ENCODE measurements at regions not wholly inside any gene's neighbourhood (a gene's known extent, or its start where the extent isn't known, plus 50 kb on each side); places are given as distances from the start of the nearest gene placed in this dataset.
A peak's percentile ranks its signal among the peaks of the same experiment; 100 is the strongest.

DNA sequence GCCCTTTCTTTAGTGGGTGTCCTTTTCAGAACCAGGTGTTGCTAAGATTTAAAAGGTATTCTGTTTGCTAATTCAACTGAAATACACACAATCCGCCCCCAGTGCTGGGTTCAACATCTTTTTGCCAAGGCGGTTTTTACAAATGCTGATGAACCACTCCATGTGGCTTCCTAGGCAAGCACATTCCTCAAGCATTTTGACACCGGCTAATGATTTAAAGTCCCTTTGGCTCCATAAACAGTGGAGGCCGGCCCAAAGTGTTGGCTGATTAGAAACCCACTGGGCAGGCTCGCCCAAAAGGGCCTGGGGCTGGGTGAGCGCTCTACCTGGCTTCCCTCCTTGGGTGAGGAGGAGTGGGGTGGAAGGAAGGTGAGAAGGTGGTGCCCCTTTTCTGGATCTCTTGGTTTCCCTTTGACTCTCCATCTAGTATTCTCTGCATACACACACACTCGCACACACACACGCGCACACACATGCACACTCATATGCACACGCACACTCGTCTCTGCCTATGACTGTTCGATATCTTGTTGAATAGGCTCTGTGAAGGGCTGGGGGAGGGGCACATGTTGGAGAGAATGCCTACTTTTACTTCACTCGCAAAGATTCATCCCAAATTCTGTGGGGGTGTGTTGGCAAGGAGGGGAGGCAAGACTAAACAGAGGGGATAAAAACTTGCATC, 66.7 kb upstream of the ARMC2 start:
- Histone ChIP-seq H3K9me3 (ENCODE audit: control insufficient read depth, insufficient read depth, low read length) (no peaks in the 10 kb centered on the region), H3K4me3 (ENCODE audit: low read depth, low read length) (peak overlapping the region; percentile 70), H3K36me3 (ENCODE audit: control insufficient read depth, insufficient read depth, low read length) (no peaks in the 10 kb centered on the region), H3K27me3 (ENCODE audit: control insufficient read depth, insufficient read depth, low read length) (peaks cover 9% of the 10 kb centered on the region), H3K27ac (ENCODE audit: low read depth, low read length) (peak overlapping the region; percentile 80), H3K4me1 (ENCODE audit: control insufficient read depth, insufficient read depth, low read length) (peaks cover 33% of the 10 kb centered on the region), H3K9ac (ENCODE audit: low read depth, low read length) (peak overlapping the region; percentile 57; the same call in 1 of the 2 replicates)

DNA sequence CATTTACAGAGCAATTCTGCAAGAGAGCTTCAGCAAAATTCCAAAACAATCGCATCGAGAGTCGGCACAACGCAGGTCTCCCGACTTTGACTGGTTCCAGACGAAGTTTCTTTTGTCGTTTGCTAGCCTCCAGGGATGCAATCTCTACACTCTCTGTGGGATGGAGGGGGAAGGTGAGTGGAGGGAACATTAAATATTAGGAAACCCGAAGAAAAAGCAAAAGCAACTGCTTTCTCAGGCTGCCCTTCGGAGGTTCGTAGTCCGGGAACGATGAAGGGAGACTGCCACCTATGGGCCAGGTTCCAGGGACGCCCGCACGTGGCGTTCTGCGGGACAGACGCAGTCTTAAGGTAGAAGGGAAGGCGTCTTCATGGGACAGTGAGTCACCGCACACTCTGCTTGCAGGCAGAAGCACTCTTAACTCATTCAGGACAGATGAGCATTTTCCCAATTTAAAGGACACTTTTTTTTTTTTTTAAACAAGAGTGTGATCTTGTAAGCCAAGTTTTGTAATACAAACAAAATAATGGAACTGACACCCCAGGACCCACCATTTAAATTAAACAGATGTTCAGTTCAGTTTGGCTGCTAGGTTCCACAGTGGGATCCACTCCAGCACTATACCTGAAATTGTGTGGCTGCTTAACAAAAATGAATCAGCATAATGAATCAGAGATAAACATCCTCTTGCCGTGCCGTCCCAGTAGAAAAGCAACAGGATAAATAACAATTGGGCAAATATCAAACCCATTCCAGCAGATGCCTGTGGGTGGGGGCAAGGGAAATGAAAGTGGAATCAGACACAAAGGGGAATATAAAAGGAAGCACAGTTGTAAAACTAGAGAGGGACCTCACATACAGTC, 65.8 kb upstream of the ARMC2 start:
- Histone ChIP-seq H3K4me1 (ENCODE audit: control insufficient read depth, insufficient read depth, low read length) (peaks cover 33% of the 10 kb centered on the region), H3K9ac (ENCODE audit: low read depth, low read length) (peak overlapping the region; percentile 57), H3K4me3 (ENCODE audit: low read depth, low read length) (peak overlapping the region; percentile 70), H3K27me3 (ENCODE audit: control insufficient read depth, insufficient read depth, low read length) (peaks cover 9% of the 10 kb centered on the region), H3K9me3 (ENCODE audit: control insufficient read depth, insufficient read depth, low read length) (no peaks in the 10 kb centered on the region), H3K27ac (ENCODE audit: low read depth, low read length) (no peak overlapping the region), H3K36me3 (ENCODE audit: control insufficient read depth, insufficient read depth, low read length) (no peaks in the 10 kb centered on the region)

DNA sequence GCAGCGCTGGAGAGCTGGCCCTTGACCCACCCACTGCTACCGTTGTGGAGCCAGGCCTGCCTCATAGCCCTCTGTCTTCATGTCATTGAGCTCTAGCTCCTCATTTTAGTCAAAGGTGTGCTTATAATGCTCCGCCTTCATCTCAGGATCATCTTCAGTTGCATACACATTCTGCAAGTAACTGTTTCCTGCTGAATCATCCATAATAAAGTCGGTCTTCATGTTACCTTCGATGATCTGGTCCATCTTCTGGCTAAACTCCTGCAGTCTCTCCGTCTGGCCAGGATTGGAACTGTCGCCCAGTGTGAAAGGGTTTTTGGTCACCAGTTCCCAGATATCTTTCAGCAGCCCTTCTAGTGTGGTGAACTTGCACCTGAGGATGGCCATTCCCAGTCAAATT, 62.6 kb upstream of the ARMC2 start:
- no peak overlapping the region for H3K4me3 ChIP-seq (ENCODE audit: low read depth, low read length)
- peaks cover 16% of the 10 kb centered on the region for H3K4me1 ChIP-seq (ENCODE audit: control insufficient read depth, insufficient read depth, low read length)
- no peaks in the 10 kb centered on the region for H3K36me3 ChIP-seq (ENCODE audit: control insufficient read depth, insufficient read depth, low read length)
- no peak overlapping the region for H3K9ac ChIP-seq (ENCODE audit: low read depth, low read length)
- no peak overlapping the region for H3K27ac ChIP-seq (ENCODE audit: low read depth, low read length)
- H3K27me3 ChIP-seq (ENCODE audit: control insufficient read depth, insufficient read depth, low read length), result peaks cover 9% of the 10 kb centered on the region
- H3K9me3 ChIP-seq (ENCODE audit: control insufficient read depth, insufficient read depth, low read length), result no peaks in the 10 kb centered on the region

DNA sequence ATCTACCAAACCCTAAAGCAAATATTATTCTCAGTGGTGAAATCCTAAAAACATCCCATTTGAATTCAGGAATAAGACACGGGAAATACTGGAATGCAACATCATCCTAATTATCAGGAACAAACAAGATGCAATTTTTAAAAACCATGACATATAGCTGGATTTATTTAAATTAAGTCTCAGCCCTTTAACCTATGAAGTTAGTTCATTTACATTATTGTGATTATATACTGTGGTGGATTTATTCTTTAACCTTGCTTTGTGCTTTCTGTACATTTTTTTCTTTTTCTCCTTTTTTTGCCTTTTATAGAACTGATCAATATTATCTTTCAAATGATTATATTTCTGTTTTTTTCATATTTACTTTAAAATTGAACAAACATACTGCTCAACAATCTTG, 59.8 kb upstream of the ARMC2 start:
- H3K27me3 ChIP-seq (ENCODE audit: control insufficient read depth, insufficient read depth, low read length), result no peaks in the 10 kb centered on the region
- no peaks in the 10 kb centered on the region for H3K4me1 ChIP-seq (ENCODE audit: control insufficient read depth, insufficient read depth, low read length)
- no peak overlapping the region for H3K4me3 ChIP-seq (ENCODE audit: low read depth, low read length)
- no peak overlapping the region for H3K27ac ChIP-seq (ENCODE audit: low read depth, low read length)
- H3K36me3 ChIP-seq (ENCODE audit: control insufficient read depth, insufficient read depth, low read length), result no peaks in the 10 kb centered on the region
- H3K9me3 ChIP-seq (ENCODE audit: control insufficient read depth, insufficient read depth, low read length), result no peaks in the 10 kb centered on the region
- no peak overlapping the region for H3K9ac ChIP-seq (ENCODE audit: low read depth, low read length)

DNA sequence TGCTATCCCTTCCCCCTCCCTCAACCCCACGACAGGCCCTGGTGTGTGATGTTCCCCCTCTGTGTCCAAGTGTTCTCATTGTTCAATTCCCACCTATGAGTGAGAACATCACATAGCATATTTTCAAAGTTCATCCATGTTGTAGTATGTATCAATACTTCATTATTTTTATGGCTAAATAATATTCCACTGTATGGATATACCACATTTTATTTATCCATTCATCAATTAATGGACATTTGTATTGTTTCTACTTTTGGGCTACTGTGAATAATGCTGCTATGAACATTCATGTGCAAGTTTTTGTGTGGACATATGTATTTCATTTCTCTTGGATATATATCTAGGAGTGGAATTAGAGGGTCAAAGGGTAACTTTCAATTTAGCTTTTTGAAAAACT, 58.7 kb upstream of the ARMC2 start:
- no peaks in the 10 kb centered on the region for H3K4me1 ChIP-seq (ENCODE audit: control insufficient read depth, insufficient read depth, low read length)
- H3K4me3 ChIP-seq (ENCODE audit: low read depth, low read length), result no peak overlapping the region
- no peak overlapping the region for H3K9ac ChIP-seq (ENCODE audit: low read depth, low read length)
- H3K27me3 ChIP-seq (ENCODE audit: control insufficient read depth, insufficient read depth, low read length), result no peaks in the 10 kb centered on the region
- H3K9me3 ChIP-seq (ENCODE audit: control insufficient read depth, insufficient read depth, low read length), result no peaks in the 10 kb centered on the region
- H3K36me3 ChIP-seq (ENCODE audit: control insufficient read depth, insufficient read depth, low read length), result no peaks in the 10 kb centered on the region
- no peak overlapping the region for H3K27ac ChIP-seq (ENCODE audit: low read depth, low read length)

DNA sequence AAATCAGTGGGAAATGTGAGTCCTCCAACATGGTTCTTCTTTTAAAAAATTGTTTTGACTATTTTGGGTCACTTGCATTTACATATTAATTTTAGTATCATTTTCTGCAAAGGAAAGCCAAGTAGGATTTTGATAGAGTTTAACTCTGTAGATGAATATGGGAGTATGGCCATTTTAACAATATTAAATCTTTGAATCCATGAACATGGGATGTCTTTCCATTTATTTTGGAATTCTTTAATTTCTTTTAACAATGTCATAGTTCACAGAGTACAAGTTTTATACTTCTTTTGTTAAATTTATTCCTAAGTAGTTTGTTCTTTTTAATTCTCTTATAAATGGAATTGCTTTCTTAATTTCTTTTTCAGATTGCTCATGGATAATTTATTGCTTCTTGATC, 56.5 kb upstream of the ARMC2 start:
- H3K27ac ChIP-seq (ENCODE audit: low read depth, low read length), result no peak overlapping the region
- H3K9ac ChIP-seq (ENCODE audit: low read depth, low read length), result no peak overlapping the region
- H3K4me1 ChIP-seq (ENCODE audit: control insufficient read depth, insufficient read depth, low read length), result no peaks in the 10 kb centered on the region
- H3K36me3 ChIP-seq (ENCODE audit: control insufficient read depth, insufficient read depth, low read length), result no peaks in the 10 kb centered on the region
- H3K9me3 ChIP-seq (ENCODE audit: control insufficient read depth, insufficient read depth, low read length), result no peaks in the 10 kb centered on the region
- no peaks in the 10 kb centered on the region; the same call in 1 of the 2 replicates for H3K27me3 ChIP-seq (ENCODE audit: control insufficient read depth, insufficient read depth, low read length)
- no peak overlapping the region for H3K4me3 ChIP-seq (ENCODE audit: low read depth, low read length)

DNA sequence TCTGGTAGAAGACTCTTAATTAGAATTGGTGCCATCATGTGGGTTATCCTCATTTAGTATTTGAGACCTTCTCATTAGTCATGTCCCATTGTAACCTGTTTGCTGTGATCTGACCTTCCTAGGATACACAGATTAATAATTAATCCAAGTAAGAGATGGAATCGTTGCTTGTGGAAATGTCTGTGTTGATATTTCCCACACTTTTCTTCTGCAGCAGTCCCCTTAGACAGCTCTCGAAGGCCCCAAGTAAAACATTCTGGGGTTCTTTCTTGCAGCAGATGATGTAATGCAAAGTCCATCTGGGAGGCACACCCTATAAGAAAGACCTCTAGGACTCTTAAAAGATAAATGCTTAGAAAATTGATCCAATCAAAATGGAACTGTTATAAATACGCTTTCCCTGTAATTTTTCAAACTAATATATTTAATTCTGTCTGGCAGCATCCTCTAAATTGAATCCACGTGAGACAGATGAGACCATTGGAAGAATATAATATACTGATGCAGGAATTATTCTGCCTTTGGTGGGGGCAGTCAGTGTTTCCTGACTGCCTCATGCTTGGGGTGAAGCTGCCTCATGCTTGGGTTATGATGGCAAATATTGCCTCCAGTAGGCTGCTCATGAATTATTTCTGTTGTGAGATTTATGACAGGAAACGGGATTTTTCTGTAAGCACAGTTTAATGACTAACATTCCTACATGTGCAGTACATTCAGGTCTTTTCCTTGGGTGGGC, 54.5 kb upstream of the ARMC2 start:
- no peak overlapping the region for H3K9ac ChIP-seq (ENCODE audit: low read depth, low read length)
- no peak overlapping the region for H3K27ac ChIP-seq (ENCODE audit: low read depth, low read length)
- no peaks in the 10 kb centered on the region; the same call in 1 of the 2 replicates for H3K27me3 ChIP-seq (ENCODE audit: control insufficient read depth, insufficient read depth, low read length)
- no peaks in the 10 kb centered on the region; the same call in 1 of the 2 replicates for H3K4me1 ChIP-seq (ENCODE audit: control insufficient read depth, insufficient read depth, low read length)
- no peak overlapping the region for H3K4me3 ChIP-seq (ENCODE audit: low read depth, low read length)
- no peaks in the 10 kb centered on the region for H3K9me3 ChIP-seq (ENCODE audit: control insufficient read depth, insufficient read depth, low read length)
- no peaks in the 10 kb centered on the region for H3K36me3 ChIP-seq (ENCODE audit: control insufficient read depth, insufficient read depth, low read length)

DNA sequence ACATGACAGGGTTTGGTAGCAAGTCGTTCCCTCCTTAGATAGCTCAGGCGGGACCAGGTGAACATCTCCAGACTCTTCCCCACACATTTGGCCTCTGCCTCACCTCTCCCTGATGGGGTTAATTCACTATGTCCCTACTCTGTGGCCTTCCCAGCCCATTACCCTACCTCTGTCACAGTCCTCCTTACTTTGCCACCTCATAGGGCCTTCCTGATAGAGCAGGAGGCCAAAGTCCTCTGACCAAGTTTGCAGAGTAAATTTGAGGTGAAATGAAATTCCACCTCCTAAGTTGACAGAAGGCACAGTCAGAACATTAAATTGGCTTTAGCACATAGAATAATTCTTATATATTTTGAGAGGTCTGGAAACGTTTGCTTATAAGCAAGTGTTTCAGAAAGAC, 53.1 kb upstream of the ARMC2 start:
- no peak overlapping the region for H3K27ac ChIP-seq (ENCODE audit: low read depth, low read length)

DNA sequence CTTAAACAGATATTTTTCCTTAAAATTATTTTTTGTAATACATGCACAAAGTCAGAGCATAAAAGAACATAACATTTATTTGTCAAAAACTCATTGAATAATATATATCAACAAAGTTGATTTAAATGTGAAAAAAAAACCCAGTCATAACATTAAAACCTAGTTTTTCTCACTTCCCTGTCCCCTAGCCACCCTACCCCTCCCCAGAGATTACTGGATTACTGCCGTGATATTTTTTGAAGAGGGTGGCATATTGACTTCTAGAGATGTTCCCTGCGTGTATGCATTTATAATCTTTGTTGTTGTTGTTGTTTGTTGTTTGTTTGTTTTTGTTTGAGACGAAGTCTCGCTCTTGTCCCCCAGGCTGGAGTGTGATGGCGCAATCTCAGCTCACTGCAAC, 52.4 kb upstream of the ARMC2 start:
- H3K36me3 ChIP-seq (ENCODE audit: control insufficient read depth, insufficient read depth, low read length), result no peaks in the 10 kb centered on the region
- no peaks in the 10 kb centered on the region; the same call in 1 of the 2 replicates for H3K4me1 ChIP-seq (ENCODE audit: control insufficient read depth, insufficient read depth, low read length)
- no peak overlapping the region for H3K4me3 ChIP-seq (ENCODE audit: low read depth, low read length)
- no peak overlapping the region for H3K27ac ChIP-seq (ENCODE audit: low read depth, low read length)
- no peak overlapping the region for H3K9ac ChIP-seq (ENCODE audit: low read depth, low read length)
- H3K9me3 ChIP-seq (ENCODE audit: control insufficient read depth, insufficient read depth, low read length), result no peaks in the 10 kb centered on the region
- H3K27me3 ChIP-seq (ENCODE audit: control insufficient read depth, insufficient read depth, low read length), result no peaks in the 10 kb centered on the region; the same call in 1 of the 2 replicates

More for the DNA sequence above, 53.1 kb upstream of the ARMC2 start:
- H3K4me3 ChIP-seq (ENCODE audit: low read depth, low read length), result no peak overlapping the region
- H3K9me3 ChIP-seq (ENCODE audit: control insufficient read depth, insufficient read depth, low read length), result no peaks in the 10 kb centered on the region
- H3K9ac ChIP-seq (ENCODE audit: low read depth, low read length), result no peak overlapping the region
- no peaks in the 10 kb centered on the region for H3K36me3 ChIP-seq (ENCODE audit: control insufficient read depth, insufficient read depth, low read length)
- no peaks in the 10 kb centered on the region; the same call in 1 of the 2 replicates for H3K27me3 ChIP-seq (ENCODE audit: control insufficient read depth, insufficient read depth, low read length)
- no peaks in the 10 kb centered on the region; the same call in 1 of the 2 replicates for H3K4me1 ChIP-seq (ENCODE audit: control insufficient read depth, insufficient read depth, low read length)

DNA sequence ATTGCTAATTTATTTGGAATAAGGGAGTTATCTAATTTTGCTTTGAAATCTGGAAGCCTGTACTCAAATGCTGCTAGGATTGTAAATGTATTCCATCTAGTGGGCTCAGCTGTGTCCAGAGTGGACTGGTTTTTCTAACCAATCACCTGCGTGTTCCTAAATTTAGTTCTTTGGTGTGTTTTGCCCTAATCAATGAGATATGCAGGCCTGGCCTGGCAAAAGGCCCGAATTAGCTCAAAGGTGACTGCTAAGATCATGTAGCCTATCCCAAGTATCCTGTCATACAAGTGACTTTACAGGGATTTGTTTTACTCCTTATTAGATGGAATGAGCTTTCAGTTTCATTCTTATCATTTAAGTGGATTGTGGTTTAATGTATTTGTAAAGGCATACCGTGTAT, 51.3 kb upstream of the ARMC2 start:
- Histone ChIP-seq H3K27ac (ENCODE audit: low read depth, low read length) (no peak overlapping the region), H3K9ac (ENCODE audit: low read depth, low read length) (no peak overlapping the region), H3K36me3 (ENCODE audit: control insufficient read depth, insufficient read depth, low read length) (no peaks in the 10 kb centered on the region), H3K4me3 (ENCODE audit: low read depth, low read length) (no peak overlapping the region), H3K27me3 (ENCODE audit: control insufficient read depth, insufficient read depth, low read length) (no peaks in the 10 kb centered on the region; the same call in 1 of the 2 replicates), H3K4me1 (ENCODE audit: control insufficient read depth, insufficient read depth, low read length) (no peaks in the 10 kb centered on the region; the same call in 1 of the 2 replicates), H3K9me3 (ENCODE audit: control insufficient read depth, insufficient read depth, low read length) (no peaks in the 10 kb centered on the region)
